HG02678 (cell line): ENCODE measurements at regions not wholly inside any gene's neighbourhood (a gene's known extent, or its start where the extent isn't known, plus 50 kb on each side); places are given as distances from the start of the nearest gene placed in this dataset.
"Not testable (repeated sequence)": the region's sequence is repeated elsewhere in the genome, so short reads cannot be mapped to it uniquely, and the experiment has no call there.

Experiments used
- ATAC-seq: cut with Tn5 transposase; IDR thresholded peaks from one replicate; pipeline ENCODE4 v1.9.1; 2021; ENCODE audit warnings: mild to moderate bottlenecking, moderate library complexity; ENCODE audit not compliant: unreplicated experiment

DNA sequence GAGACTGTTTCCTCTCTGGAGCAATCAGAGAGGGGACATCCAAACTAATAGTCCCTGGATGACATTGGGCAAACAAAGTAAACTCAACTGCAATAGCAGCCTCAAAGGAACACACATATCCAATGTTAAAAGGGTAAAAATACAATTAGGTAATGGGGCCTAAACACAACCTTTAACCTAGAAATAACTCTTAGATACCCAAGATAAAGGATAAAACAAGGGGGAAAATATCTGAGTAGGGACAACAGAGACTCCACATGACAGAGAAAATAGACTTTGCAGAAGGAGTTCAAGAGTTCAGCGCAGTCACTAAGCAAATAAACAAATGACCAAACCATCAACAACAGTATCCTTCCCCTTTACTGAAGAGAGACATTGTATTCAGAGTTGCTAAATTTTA lies 149.3 kb downstream of the FBXO4 start:
- no peak for ATAC-seq

DNA sequence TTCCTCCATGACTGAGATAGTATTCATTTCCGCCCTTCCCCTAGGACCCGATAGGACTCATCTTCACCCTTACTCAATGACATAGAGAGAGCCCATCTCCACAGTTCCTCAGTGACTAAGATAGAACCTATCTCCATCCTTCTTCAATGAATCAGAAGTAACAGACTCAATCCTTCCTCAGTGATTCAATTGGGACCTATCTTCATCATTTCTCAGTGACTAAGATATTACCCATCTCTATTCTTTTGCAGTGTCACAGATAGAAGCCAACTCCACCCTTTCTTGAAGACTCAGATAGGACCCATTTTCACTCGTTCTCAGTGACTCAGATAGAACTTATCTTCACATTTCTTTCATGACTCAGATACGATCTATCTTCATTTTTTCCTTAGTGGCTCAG lies 164.6 kb downstream of the FBXO4 start:
- no peak for ATAC-seq

DNA sequence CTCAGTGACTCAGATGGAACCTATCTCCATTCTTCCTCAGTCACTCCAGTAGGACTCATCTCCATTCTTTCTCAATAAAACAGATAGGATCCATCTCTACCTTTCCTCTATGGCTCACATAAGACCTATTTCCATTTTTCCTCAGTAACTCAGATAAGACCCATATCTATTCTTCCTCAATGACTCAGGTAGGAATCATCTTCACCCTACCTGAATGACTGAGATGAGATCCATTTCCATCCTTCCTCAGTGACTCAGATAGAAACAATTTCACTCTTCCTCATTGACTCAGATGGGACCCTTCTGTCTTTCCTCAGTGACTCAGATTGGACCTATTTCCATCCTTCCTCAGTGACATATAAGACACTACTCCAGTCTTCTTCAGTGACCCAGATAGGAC lies 165.1 kb downstream of the FBXO4 start:
- no peak for ATAC-seq

DNA sequence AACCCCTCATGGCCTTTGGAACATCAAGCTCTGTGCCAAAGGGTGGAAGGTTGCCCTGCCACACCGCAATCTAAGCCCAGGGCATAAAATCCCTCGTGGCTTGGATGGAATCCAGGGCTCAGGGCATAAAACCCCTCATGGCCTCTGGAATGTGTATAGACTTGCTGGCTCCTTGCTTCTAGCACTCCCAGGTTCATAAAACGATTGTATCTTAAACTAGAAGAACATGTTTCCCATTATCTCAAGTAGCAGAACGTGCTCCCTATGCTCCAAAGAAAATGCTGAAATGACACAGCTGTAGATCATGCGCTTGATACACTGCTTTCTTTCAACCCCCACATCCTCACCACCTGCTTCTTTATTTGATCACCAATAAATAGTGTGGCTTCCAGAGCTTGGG lies 174.8 kb downstream of the FBXO4 start:
- ATAC-seq, result not testable (repeated sequence)

DNA sequence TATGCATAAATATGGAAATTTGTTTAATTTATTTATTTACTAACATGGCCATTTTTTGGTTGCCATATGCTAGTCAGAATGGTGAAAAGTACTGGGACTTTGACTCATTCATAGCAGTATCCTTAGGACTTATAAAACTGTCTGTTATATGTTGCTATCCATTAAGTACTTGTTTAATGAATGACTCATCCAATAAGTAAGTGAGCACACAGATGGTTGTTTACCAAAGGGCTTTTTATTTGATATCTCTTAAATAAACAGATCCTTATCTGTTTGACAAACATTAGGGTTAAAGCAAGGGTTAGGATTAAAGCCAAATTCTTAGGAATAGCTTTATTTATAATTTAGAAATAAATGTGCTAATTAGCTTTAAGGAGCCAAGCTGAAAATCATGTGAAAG lies 183.4 kb downstream of the FBXO4 start:
- no peak for ATAC-seq

DNA sequence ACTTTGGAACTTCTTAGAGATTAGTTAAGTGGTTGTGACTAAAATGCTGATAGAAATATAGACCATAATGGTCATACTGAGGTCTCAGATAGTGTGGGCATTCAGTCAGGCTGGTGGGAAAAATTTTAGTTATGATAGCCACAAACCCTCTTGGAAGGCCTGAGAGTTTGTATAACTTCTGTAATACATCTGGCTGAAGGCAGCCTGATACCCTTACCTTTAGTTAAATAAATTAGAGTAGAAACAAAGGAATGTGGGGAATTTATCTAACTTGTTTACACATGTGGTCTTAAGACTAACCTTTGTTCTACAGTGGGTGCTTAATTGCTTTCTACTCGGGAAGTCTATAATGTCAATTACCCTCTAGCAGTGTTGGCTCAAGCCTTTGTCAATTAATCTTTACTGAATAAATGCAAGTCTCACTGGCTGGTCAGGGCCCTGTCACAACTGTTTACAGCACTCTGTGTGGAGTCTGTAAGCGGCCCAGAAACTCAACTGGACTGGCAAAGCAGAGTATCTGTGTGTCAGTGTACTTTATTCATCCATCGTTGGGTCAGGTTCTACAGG lies 184.0 kb downstream of the FBXO4 start:
- ATAC-seq, result no peak

DNA sequence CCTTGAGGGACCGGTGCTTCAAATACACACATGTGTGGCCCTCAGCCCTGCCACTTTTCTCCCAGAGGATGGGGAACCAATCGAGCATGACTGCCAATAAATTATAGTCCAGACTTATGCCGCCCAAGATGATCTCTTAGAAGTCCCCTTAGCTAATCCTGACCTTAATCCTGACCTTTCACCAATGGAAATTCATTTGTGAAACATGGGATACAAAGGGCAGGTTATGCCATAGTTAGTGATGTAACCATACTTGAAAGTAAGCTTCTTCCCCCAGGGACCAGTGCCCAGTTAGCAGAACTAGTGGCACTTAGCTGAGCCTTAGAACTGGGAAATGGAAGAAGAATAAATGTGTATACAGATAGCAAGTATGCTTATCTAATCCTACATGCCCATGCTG lies 190.6 kb downstream of the FBXO4 start:
- ATAC-seq, result not testable (repeated sequence)

DNA sequence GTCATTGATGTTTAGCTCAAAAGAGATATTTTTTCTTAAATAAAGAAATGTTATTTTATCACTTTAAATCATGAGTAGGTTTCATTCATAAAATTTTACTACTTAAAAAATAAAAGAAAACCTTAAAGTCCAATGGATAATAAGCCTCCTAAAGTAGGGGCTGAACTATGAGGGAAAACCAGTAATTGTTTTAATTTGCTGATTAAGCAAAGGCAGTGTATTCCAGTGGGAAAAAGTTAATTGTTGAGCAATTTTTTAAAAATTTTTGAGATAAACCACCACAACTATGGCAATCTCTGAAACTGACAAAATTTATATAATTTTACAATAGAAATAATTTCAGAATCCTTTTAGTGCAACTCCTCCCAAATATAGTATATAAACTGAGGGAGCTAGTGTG lies 195.0 kb downstream of the FBXO4 start:
- ATAC-seq, result no peak

DNA sequence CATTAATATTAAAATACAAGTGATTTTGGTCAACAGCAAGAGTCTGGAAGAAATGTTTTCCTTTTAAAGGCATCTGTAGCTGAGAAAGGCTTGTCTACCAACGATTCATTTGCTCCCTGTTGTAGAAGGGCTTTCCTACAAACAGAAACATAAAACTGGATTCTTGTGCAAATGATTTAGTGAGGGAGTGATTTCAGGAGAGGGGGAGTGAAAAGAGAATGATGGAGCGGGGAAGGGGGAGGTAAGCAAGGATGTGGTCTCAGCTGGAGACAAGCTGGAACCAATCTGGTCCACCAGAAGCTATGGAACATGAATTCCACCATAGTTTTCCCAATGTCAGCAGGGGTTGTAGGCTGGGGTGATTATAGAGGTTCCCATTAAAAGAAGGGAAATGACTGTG lies 196.3 kb downstream of the FBXO4 start:
- ATAC-seq, result no peak

DNA sequence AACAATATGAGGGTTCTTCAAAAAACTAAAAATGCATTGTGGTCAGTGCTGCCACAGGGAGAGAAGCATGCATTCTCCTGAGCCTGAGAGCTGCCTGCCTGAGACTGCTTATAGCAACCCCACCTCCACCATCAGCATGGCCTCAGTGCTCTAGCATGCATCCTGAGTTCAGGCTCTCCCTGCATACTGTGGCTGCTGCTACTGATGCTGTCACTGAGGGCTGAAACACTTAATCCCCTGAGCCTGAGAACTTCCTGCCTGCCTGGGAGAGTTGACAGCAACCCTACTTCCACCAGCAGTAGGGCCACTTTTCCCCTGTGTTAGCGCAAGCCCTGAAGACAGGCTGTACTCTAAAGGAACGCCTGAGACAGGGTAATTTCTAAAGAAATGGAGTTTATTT lies 206.0 kb downstream of the FBXO4 start:
- no peak for ATAC-seq

DNA sequence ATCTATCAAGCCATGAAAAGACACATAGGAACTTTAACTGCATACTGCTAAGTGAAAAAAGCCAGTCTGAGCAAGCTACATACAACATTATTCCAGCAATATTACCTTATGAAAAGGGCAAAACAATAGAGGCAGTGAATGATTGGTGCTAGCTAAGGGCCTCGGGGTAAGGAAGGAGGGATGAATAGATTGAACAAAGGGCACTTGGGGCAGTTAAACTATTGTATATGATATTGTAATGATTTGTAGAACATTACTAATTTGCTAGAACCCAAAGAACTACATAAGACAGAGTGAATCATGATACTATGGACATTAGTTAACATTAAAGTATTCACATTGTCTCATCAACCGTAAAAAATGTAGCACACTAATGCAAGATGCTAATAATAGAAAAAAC lies 218.3 kb downstream of the FBXO4 start:
- no peak for ATAC-seq

DNA sequence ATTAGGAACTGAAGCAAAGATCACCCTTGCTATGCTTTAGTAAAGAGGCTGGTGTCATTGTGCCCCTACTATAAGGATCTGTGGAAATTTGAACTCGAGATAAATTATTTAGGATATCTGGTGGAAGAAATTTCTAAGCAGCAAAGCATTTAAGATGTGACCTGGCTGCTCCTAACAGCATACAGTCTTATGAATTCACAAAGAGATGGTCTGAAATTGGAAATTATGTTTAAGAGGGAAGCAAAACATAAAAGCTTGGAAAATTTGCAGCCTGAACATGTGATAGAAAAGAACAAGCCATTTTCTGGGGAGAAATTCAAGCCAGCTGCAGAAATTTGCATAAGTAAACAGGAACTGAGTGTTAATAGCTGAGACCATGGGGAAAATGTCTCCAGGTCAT lies 223.7 kb downstream of the FBXO4 start:
- no peak for ATAC-seq

DNA sequence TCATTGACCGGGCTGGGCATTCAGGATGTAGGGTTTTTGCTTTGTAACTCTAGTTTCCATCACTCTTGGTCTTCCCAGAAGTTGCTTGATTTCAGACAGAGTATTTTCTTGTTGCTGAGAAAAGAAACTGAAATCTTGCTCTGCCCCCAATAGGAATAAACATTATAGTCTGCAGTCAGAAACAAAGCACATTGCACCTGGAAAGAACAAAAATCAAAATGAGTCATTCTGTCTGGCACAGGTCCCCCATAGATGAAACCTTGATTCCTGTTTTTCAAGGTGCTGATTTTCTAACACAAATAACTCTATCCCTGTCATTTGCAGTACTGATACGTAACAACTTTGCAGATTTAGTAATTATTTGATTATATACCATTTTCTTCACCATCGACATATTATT lies 232.1 kb downstream of the FBXO4 start:
- no peak for ATAC-seq

DNA sequence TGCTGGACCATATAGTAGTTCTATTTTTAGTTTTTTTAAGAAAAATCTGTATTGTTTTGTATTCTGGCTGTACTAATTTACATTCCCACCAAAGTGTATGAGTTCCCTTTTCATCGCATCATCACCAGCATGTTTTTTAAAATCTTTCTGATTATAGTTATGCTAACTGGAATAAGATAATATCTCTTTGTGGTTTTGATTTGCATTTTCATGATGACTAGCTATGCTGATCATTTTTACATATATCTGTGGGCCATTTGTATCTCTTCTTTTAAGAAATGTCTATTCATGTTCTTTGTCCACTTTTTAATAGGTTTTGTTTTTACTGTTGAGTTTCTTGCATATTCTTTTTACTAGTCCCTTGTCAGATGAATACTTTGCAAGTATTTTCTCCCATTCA lies 238.0 kb downstream of the FBXO4 start:
- no peak for ATAC-seq

DNA sequence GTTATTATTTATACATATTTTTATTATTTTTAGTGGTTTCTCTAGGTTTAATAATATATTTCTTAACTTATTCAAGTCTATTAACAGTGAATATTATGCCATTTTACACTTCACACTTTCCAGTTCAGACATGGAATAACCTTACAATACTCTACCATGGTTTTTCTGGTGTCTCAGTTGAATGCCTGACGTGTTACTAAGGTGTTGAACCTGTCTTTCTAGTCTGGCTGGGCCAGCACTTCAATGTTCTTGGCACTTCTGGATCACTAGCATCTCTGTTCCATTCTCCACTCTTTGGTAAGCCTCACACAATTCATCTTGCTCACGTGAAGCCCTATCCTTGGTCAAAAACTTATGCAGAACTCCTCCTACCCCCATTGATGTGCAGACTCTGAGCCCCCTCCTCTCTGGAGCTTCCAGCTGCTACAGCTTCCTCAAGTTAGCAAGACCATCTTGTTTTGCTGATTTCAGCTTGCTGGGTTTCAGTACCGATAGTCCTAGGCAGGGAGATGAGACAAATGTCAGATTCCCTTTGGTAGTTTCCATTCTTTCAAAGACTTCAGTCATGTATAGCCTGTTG lies 243.1 kb downstream of the FBXO4 start:
- ATAC-seq, result no peak

DNA sequence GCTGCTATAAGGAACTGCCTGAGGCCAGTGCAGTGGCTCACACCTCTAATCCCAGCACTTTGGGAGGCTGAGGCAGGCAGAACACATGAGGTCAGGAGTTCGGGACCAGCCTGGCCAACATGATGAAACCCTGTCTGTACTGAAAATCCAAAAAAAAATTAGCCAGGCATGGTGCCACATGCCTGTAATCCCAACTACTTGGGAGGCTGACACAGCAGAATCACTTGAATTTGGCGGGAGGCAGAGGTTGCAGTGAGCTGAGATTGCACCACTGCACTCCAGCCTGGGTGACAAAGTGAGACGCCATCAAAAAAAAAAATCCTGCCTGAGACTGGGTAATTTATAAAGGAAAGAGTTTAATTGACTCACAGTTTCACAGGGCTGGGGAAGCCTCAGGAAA lies 247.1 kb upstream of the GHR start:
- ATAC-seq, result not testable (repeated sequence)

DNA sequence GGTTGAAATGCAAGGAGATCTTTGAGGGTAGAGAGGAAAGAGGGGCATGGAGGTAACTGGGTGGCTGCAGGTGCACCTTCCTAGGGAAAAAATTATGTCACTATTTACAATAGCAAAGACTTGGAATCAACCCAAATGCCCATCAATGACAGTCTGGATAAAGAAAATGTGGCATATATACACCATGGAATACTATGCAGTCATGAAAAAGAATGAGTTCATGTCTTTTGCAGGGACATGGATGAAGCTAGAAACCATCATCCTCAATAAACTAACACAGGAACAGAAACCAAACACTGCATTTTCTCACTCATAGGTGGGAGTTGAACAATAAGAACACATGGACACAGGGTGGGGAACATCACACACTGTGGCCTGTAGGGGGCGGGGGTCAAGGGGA lies 243.4 kb upstream of the GHR start:
- ATAC-seq, result not testable (repeated sequence)

DNA sequence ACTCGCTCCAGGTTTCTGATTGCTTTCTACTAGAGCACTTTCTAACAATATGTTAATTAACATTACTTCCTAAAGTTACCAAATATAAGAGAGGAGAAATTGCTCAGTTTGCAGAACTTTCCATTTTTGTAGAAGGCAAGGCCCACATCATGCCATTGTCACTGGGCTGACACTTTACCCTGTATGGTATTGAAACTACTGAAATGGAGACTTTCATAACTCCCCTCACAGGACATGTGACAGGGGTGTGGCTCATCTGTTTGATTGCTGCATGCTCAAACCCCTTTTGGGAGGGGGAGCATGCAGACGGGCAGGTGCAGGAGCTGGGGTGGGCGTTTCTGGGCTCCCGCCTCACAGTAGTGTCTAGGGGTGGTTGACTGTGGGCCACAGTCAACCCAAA lies 206.3 kb upstream of the GHR start:
- no peak for ATAC-seq

DNA sequence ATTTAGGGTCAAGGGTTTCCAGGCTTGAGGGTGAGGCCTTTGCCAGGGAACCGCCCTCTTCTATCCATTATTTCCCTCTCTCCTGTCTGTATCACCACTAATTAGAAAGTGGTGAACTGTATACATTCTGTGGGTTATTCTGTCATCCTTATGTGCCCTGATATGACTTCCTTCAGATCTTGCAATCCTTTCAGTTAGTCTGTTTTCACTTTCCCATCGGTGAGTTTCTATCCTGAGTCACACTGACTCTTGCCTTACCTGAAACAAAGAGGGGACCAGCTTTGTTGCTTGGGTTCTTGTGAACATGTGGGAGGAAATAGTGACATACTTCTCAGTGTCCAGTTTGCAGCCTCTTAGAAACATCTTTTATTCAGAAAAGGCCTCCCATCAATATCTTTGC lies 205.4 kb upstream of the GHR start:
- ATAC-seq, result no peak

DNA sequence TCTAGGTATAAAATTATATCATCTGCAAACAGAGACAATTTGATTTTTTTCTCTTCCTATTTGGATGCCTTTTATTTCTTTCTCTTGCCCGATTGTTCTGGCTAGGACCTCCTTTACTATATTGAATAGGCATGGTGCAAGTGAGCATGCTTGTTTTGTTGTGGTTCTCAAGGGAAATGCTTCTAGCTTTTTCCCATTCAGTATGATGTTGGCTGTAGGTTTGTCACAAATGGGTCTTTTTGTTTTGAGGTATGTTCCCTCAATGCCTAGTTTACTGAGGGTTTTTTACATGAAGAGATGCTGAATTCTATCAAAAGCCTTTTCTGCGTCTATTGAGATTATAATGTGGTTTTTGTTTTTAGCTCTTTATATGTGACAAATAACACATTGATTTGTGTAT lies 198.2 kb upstream of the GHR start:
- no peak for ATAC-seq

DNA sequence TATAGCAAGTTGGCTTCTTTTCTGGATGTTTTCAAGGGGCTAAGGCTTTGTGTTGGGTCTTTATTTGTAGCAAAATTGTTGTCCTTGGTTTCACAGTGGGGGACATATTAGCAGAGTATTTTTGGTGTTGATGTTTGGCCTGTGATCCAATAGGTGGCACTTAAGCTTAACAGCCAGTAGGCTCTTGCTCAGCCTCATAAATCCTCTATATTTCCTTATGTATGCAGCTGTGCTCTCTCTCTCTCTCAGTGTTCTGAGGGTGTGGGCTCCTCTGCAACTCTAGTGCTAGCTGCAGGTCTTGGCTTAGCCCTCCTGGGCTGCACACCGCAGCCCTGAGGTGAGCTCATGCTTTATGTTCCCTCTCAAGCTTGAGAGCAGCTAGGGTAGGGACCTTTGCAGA lies 195.0 kb upstream of the GHR start:
- no peak for ATAC-seq

DNA sequence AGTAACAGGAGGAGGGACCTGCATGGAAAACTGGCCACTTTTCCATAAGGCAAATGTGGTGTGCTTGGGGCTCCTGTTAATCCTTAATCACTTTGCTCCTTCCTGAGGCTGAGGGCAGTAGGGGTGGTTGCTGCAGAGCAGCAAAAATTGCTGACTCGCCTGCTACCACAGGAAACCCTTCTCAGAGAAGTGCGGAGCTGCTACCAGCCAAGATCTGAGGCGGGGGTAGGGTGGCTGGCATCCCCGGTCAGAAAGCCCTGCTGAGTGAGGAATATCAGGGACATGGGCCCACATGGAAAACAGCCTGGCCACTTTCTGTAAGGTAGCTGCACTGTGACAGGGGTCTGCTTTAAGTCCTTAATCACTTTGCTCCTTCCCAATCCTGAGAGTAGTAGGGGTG lies 192.4 kb upstream of the GHR start:
- ATAC-seq, result no peak

DNA sequence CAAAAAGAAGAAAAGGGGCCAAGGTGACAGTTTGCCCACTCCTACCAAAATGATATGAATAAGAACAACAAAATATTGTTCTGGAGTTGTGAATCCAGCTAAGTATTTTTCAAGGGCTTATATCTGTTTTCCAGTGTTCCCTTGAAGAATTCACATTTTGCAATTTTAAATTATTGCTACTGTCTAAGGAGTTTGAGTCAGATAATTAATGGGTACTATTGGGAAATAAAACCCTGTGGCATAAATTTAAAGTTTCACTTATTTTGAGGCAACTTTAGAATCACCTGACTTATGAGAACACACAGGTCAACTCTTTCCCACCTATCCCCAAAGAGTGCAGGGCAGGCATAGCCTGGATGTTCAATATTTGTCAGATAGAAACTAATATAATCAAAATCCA lies 188.0 kb upstream of the GHR start:
- ATAC-seq, result no peak
